ENCODE measurements at regions not wholly inside any gene's neighbourhood (a gene's known extent, or its start where the extent isn't known, plus 50 kb on each side); places are given as distances from the start of the nearest gene placed in this dataset.

DNA sequence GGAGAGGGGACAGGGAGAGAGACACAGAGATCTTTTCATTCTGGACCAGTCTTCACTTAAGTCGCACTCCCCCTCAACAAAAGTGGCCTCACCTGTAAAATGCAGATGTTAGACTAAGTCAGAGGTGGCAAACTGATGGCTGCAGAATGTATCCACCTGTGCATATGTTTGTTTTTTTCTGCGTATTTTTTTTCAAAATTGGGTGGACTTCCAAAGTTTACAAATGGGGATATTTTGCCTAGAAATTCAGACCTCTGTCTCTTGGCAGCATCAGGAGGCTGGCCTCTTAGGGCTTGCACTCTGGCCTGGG is 525.0 kb downstream of the MATN1 start:
- TF ChIP-seq, protein P1, sequence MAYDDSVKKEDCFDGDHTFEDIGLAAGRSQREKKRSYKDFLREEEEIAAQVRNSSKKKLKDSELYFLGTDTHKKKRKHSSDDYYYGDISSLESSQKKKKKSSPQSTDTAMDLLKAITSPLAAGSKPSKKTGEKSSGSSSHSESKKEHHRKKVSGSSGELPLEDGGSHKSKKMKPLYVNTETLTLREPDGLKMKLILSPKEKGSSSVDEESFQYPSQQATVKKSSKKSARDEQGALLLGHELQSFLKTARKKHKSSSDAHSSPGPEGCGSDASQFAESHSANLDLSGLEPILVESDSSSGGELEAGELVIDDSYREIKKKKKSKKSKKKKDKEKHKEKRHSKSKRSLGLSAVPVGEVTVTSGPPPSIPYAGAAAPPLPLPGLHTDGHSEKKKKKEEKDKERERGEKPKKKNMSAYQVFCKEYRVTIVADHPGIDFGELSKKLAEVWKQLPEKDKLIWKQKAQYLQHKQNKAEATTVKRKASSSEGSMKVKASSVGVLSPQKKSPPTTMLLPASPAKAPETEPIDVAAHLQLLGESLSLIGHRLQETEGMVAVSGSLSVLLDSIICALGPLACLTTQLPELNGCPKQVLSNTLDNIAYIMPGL (CRISPR knock-in tag; IDR thresholded peaks at IDR 0.05; ENCODE audit: borderline replicate concordance), result no peak
- TF ChIP-seq FOSL2 (IDR thresholded peaks at IDR 0.05) (no peak), FOSL2 (CRISPR knock-in tag; IDR thresholded peaks at IDR 0.05) (no peak), HDAC2 (IDR thresholded peaks at IDR 0.05) (no peak), EP300 (IDR thresholded peaks at IDR 0.05) (no peak)
- TF ChIP-seq, protein P2, sequence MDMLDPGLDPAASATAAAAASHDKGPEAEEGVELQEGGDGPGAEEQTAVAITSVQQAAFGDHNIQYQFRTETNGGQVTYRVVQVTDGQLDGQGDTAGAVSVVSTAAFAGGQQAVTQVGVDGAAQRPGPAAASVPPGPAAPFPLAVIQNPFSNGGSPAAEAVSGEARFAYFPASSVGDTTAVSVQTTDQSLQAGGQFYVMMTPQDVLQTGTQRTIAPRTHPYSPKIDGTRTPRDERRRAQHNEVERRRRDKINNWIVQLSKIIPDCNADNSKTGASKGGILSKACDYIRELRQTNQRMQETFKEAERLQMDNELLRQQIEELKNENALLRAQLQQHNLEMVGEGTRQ (IDR thresholded peaks at IDR 0.05), result no peak
- TF ChIP-seq, protein P3, sequence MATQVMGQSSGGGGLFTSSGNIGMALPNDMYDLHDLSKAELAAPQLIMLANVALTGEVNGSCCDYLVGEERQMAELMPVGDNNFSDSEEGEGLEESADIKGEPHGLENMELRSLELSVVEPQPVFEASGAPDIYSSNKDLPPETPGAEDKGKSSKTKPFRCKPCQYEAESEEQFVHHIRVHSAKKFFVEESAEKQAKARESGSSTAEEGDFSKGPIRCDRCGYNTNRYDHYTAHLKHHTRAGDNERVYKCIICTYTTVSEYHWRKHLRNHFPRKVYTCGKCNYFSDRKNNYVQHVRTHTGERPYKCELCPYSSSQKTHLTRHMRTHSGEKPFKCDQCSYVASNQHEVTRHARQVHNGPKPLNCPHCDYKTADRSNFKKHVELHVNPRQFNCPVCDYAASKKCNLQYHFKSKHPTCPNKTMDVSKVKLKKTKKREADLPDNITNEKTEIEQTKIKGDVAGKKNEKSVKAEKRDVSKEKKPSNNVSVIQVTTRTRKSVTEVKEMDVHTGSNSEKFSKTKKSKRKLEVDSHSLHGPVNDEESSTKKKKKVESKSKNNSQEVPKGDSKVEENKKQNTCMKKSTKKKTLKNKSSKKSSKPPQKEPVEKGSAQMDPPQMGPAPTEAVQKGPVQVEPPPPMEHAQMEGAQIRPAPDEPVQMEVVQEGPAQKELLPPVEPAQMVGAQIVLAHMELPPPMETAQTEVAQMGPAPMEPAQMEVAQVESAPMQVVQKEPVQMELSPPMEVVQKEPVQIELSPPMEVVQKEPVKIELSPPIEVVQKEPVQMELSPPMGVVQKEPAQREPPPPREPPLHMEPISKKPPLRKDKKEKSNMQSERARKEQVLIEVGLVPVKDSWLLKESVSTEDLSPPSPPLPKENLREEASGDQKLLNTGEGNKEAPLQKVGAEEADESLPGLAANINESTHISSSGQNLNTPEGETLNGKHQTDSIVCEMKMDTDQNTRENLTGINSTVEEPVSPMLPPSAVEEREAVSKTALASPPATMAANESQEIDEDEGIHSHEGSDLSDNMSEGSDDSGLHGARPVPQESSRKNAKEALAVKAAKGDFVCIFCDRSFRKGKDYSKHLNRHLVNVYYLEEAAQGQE (IDR thresholded peaks at IDR 0.05), result no peak
- TF ChIP-seq, protein P4, sequence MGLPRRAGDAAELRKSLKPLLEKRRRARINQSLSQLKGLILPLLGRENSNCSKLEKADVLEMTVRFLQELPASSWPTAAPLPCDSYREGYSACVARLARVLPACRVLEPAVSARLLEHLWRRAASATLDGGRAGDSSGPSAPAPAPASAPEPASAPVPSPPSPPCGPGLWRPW (IDR thresholded peaks at IDR 0.05), result no peak
- TF ChIP-seq, protein P5, sequence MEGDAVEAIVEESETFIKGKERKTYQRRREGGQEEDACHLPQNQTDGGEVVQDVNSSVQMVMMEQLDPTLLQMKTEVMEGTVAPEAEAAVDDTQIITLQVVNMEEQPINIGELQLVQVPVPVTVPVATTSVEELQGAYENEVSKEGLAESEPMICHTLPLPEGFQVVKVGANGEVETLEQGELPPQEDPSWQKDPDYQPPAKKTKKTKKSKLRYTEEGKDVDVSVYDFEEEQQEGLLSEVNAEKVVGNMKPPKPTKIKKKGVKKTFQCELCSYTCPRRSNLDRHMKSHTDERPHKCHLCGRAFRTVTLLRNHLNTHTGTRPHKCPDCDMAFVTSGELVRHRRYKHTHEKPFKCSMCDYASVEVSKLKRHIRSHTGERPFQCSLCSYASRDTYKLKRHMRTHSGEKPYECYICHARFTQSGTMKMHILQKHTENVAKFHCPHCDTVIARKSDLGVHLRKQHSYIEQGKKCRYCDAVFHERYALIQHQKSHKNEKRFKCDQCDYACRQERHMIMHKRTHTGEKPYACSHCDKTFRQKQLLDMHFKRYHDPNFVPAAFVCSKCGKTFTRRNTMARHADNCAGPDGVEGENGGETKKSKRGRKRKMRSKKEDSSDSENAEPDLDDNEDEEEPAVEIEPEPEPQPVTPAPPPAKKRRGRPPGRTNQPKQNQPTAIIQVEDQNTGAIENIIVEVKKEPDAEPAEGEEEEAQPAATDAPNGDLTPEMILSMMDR (IDR thresholded peaks at IDR 0.05), result no peak
